Right lobe of liver (tissue), 4 donors: ENCODE measurements at regions not wholly inside any gene's neighbourhood (a gene's known extent, or its start where the extent isn't known, plus 50 kb on each side); places are given as distances from the start of the nearest gene placed in this dataset.

Experiments used
- POLR2A ChIP-seq: fragments of 450-650 bp; IDR thresholded peaks from one replicate; pipeline ENCODE4 v1.6.1; 2017; ENCODE audit warnings: antibody characterized with exemption, mild to moderate bottlenecking
- TF ChIP-seq, protein P1 (sequence below), 4 donors: fragments of 200-600 bp in 3 of 4; fragments of 450-650 bp in 1 of 4; IDR thresholded peaks; one replicate each; pipeline versions ENCODE4 v1.5.1 to v1.8.0; 2016 to 2022; ENCODE audit warnings: antibody characterized with exemption in 4 of 4, mild to moderate bottlenecking in 2 of 4
- donor health status: DM: no; HTN: no; CAD: no.
- donor health status: DM: no; HTN: no; CAD: no.
- donor health status: DM: no; HTN: yes; CAD: no.

DNA sequence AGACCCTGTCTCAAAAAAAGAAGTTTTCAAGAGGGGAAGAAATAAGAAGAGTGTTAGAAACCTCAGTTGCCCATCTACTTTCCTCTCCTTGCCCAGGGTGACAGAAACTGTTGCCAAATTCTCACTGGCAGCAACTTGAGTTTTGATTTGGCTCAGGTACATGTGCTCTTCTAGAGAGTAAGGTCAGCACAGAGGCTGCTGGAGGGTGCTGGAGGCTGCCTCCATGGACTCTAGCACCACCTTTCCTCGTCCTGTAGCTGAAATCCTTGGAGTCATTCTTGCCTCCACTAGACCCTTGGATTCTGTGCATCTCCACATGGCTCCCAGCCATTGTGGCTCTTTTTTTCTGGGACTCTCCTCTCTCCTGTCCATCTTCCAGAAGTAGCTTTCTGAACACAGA, 149.1 kb downstream of the TM9SF2 start:
- TF ChIP-seq, protein P1, sequence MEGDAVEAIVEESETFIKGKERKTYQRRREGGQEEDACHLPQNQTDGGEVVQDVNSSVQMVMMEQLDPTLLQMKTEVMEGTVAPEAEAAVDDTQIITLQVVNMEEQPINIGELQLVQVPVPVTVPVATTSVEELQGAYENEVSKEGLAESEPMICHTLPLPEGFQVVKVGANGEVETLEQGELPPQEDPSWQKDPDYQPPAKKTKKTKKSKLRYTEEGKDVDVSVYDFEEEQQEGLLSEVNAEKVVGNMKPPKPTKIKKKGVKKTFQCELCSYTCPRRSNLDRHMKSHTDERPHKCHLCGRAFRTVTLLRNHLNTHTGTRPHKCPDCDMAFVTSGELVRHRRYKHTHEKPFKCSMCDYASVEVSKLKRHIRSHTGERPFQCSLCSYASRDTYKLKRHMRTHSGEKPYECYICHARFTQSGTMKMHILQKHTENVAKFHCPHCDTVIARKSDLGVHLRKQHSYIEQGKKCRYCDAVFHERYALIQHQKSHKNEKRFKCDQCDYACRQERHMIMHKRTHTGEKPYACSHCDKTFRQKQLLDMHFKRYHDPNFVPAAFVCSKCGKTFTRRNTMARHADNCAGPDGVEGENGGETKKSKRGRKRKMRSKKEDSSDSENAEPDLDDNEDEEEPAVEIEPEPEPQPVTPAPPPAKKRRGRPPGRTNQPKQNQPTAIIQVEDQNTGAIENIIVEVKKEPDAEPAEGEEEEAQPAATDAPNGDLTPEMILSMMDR (IDR thresholded peaks at IDR 0.05): no peak
- TF ChIP-seq POLR2A: no peak
